OCI-M2 (cell line): ENCODE measurements at regions not wholly inside any gene's neighbourhood (a gene's known extent, or its start where the extent isn't known, plus 50 kb on each side); places are given as distances from the start of the nearest gene placed in this dataset.

Source experiments
- DNase-seq: peaks from one replicate; lab custom pipeline; 2025; ENCODE audit not compliant: unreplicated experiment; lab: John Stamatoyannopoulos, UW

- no peak for DNase-seq
These were observed 52.8 kb downstream of the PPP1R2C start for GRCh38 chrX:42725196-42725595.

DNA sequence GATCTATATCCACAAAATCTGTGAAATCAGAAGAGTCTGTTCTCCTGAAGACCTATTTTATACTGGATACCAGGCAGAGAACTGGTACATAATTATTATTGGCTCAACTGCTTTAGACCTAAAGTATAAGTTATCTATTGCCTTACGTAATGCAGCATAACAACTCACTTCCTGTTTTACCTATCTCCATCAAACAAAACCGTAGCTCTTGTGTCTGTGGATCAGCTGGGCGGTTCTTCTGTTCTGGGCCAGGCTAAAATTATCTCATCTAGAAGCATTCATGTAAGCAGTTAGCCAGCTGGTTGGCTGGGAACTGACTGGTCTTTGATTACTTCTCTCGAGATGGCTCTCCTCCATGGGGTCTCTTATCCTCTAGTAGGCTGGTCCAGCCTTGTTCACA lies 57.8 kb downstream of the PPP1R2C start:
- peak; percentile 20 for DNase-seq

DNA sequence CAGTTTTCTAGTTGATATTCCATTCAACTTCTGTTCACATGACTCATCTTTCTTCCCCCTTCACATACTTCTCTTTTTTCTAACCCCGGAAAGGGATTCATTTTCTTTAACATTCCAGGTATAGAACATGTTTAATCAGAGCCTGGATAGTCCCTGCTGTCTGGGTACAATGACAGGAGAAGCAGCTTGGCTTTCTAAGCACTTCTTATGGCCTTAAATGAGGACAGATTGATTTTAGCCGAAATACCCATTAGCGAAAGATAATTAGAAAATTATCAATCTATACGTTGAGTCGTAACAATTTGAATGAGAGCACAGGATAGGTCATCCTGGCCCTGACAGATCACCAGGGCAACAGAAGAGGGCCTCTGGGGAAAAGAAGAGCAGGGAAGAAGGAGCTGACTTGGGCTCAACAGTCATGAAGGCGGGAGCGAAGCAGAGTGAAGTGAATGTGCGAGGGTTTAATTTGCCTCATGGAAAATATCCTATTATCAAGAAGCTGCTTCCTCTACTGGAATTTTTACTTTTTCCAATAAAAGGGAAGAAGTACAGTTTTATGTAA lies 62.2 kb downstream of the PPP1R2C start:
- DNase-seq: no peak

DNA sequence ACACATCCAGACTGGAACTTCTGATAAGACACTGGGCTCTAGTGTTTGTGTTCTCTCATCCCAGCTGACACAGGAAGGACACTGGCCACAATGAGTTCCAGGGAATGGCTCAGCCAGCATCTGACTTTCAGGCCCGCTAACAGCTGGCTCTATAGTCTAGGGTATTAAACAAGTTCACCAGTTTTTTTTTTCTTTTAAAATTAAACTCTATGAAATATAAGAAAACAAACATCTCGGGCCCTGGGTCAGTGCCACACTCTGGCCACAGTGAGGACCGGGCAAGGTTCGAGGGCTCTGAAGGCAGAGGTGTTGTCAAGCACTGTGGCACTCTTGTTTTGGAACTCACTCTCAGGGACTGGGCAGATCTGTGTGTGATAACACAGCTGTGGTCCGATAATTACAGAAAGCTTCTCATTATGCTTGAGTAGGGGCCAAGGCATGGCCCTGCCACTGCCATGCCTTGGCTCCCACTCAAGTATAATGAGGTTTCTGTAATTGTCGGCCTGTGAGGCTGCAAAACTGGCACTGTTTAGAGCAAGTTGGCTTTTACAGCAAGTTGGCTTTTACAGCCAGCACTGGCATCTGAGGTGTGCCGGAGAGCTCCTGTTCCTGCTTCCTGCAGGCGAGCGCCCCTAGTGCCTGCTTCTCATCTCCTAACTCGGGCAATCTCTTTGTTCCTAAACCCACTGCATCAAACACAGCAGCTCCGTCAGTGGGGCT lies 62.8 kb downstream of the PPP1R2C start:
- no peak for DNase-seq

- no peak for DNase-seq
These were observed 67.5 kb downstream of the PPP1R2C start for GRCh38 chrX:42710452-42710851.

GRCh38 chrX:42708222-42708621 lies 69.7 kb downstream of the PPP1R2C start:
- DNase-seq: no peak

DNA sequence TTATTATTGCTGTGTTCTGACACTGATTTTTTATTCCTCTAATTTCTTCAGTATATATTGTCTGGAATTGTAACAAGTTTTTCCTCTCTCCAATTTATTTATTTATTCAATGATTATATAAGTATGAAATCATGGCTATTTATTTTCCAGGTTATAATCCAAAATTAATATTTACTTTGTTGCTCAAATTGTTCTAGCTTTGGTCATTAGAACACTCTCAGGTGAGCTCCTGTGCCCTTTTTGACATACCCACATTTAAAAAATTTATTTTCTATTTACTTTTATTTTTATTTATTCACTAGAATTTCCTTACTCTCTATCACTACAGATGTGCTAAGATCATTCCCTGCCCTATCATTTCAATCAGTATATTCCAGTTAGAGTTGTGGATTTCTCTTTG lies 70.2 kb downstream of the PPP1R2C start:
- no peak for DNase-seq

DNA sequence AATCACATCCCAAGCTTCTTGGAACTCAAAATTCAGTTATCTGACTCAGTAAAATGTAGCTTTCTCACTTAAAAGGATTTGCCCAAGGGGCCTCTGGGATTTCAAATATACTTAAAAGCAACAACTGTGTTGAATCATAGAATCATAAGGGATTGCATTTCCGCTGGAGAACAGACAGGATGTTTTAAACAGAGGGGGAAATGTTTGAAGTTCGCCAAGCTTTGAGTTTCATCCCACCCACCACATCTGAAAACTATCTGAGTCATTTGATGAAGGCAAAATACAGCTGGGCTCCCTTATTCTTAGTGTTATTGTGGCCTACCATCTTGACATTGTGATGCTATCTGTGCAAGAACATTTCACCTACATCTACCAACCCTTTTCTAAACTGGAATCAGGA lies 73.5 kb downstream of the PPP1R2C start:
- DNase-seq: no peak

DNA sequence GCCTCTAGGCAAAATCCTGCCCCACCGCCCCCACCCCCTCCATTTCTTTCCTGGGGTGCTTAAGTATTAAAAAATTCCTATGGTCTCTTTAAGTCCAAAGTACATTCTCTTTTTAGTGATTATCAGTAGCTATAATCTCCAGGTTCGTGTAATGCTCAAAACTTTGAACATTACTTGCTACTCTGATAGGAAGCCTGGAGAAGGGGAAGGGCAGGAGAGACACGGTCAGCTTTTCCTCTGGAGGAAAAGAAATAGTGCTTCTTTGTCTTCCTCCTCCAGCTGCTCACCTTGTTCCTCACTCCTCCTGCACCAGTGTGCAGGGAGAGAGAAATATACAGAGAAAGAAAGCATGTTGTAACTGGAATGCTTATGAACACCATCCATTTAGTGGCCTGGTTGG lies 80.4 kb downstream of the PPP1R2C start:
- DNase-seq: no peak

- DNase-seq: no peak
These were observed 81.3 kb downstream of the PPP1R2C start for GRCh38 chrX:42696536-42697124.

GRCh38 chrX:42695800-42696358 lies 82.1 kb downstream of the PPP1R2C start:
- DNase-seq: no peak

GRCh38 chrX:42694260-42694815 lies 83.6 kb downstream of the PPP1R2C start:
- no peak for DNase-seq

DNA sequence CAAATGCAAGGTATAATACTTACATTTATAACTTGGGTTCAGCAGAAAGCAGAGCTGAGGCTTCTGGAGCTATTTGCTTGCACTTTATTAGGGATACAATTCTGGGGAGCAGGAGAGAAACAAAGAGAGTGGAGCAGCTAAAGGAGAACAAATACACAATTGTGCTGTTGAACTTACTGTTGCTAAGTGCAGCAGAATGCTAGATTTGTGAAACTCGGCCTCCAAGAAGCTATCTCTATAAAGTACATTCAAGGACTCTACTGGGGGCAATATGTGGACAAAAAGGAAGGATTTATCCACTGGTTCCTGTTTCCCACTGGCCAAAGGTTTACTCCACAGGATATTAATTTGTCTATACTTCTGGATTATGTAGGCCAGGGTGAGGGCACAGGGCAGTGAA lies 86.8 kb downstream of the PPP1R2C start:
- DNase-seq: no peak

- no peak for DNase-seq
These were observed 91.3 kb downstream of the PPP1R2C start for GRCh38 chrX:42686706-42687105.

GRCh38 chrX:42686296-42686695 lies 91.7 kb downstream of the PPP1R2C start:
- no peak for DNase-seq

DNA sequence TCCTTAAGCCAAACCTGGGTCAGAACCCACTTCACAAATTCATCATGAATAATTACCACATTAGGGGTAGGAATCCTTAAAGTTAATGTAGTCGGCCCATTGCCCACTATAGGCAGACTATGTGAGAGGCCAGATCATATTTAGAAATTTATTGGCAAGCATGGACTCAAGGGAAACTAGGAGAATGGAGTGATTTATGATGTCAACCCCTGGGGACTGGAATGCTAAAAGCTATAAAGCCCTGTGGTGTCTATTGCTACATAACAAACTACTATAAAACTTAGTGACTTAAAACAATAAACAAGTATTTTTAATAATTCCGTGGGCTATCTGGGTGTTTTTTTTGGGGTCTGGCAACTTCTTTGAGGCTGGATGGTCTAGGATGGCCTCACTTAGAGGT lies 93.9 kb downstream of the PPP1R2C start:
- DNase-seq: no peak

DNA sequence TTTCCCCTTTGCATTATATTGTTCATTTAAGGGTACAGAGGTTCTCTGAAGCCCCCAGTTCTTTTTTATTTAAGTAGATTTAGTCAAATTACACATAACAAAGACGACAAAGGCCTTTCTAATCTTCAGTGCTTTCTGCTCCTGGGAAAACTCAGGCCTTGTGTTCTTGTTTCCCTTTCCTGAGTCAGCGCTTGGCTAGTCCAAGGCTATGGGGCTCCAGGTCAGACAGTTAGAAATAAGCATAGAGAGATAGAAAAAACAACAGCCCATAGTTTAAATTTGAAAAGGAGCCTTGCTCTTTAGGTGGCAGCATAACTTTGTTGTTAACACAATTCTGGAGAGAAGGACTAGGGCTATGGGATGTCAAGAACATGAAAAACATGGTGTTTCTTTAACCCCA lies 97.3 kb downstream of the PPP1R2C start:
- DNase-seq: no peak

DNA sequence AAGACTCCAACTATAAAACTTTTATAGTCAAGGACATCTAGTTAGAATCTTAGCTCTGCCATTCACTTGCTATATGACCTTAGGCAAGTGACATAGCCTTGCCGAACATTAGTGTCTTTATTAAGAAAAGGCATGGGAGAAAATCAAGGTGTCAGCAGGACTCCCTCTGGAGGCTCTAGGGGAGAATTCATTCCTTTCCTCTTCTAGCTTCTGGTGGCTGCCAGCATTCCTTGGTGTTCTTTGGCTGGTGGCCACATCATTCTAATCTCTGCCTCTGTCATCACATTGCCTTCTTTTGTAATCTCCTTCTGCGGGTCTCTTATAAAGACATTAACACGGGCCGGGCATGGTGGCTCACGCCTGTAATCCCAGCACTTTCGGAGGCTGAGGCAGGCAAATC lies 99.8 kb downstream of the PPP1R2C start:
- DNase-seq: no peak

DNA sequence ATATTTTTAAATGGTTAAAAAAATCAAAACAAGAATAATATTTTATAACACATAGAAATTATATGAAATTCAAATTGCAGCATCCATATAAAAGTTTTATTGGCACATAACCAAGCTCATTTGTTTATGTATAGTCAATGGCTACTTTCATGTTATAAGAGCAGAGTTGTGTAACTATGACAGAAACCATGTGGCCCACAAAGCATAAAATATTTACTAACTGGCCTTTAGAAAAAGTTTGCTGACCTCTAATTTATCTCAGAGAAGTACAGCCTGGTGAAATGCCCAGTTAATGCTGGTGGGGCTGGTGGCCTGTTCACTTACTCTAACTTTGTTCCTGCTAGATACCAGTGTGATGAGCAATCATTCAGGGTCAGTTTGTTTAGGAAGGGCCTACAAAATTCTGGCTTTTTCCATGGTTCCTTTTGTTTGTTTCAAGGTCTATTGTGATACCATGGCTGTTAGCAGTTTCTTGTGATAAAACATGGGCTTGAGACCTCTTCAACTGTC lies 104.6 kb downstream of the PPP1R2C start:
- DNase-seq: no peak

- DNase-seq: no peak
These were observed 113.3 kb downstream of the PPP1R2C start for GRCh38 chrX:42664680-42665079.

GRCh38 chrX:42628471-42628870 lies 149.5 kb downstream of the PPP1R2C start:
- no peak for DNase-seq

DNA sequence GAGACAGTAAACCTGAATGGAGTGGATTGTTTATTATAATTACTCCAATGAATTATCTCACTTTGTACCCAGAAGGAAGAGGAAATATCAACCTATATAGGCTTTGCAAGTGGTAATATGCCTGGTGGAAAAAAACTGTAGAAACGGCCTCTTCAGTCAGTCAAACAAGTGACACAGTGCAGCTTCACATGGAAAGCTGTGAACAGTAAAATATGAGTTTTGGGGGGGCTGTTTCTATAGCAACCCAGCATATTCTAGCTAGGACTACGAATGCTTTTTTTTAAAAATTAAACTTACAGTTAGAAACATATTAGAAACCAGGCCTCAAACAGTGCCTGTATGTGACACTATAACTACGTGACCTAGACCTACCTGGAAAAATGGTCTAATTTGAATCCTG lies 150.1 kb downstream of the PPP1R2C start:
- no peak for DNase-seq
